ENCODE measurements at regions not wholly inside any gene's neighbourhood (a gene's known extent, or its start where the extent isn't known, plus 50 kb on each side); places are given as distances from the start of the nearest gene placed in this dataset.

GRCh38 chr1:5725855-5726585, 266.2 kb downstream of the NPHP4 start:
- TF ChIP-seq CTCF (IDR thresholded peaks at IDR 0.05 in 4 of 5, conservative IDR thresholded peaks at IDR 0.05 in 1 of 5): no peak
- TF ChIP-seq POLR2A (IDR thresholded peaks at IDR 0.05): no peak

Measured in gastrocnemius medialis (tissue), 4 donors.